ENCODE measurements at regions not wholly inside any gene's neighbourhood (a gene's known extent, or its start where the extent isn't known, plus 50 kb on each side); places are given as distances from the start of the nearest gene placed in this dataset.

DNA sequence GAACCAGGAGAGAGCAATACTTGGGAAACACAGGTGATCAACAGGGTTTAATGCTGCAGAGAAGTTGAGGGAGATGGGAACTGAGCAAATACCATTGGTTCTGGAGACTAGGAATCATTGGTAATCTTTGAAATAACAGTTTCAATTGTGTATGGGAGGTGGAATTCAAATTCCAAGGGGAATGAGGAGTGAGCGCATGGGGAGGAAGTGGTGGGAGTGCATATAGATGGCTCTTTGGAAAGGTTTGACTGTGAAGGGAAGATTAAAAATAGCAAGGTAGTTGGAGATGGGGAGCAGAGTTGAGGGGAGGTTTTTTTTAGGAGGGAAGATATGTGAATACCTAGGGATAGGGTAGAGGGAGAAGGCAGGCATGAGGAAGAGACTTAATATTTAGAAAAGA, 51.1 kb upstream of the ROPN1 start:
- no peak for DNase-seq (ENCODE audit: low read depth)
- no peak overlapping the region for H3K4me3 ChIP-seq (ENCODE audit: low read depth, low read length)
- no peak for TF ChIP-seq CTCF (IDR thresholded peaks at IDR 0.05; ENCODE audit: insufficient read depth, low read depth, low read length, missing control alignments)

GRCh38 chr3:124044956-124045355, 53.0 kb upstream of the ROPN1 start:
- DNase-seq (ENCODE audit: low read depth), result no peak
- no peak overlapping the region for H3K4me3 ChIP-seq (ENCODE audit: low read depth, low read length)
- TF ChIP-seq CTCF (IDR thresholded peaks at IDR 0.05; ENCODE audit: insufficient read depth, low read depth, low read length, missing control alignments), result no peak

- no peak for DNase-seq (ENCODE audit: low read depth)
- no peak overlapping the region for H3K4me3 ChIP-seq (ENCODE audit: low read depth, low read length)
- TF ChIP-seq CTCF (IDR thresholded peaks at IDR 0.05; ENCODE audit: insufficient read depth, low read depth, low read length, missing control alignments), result no peak
Observed at GRCh38 chr3:124048967-124049798, 57.3 kb upstream of the ROPN1 start.

GRCh38 chr3:124051636-124052035, 59.7 kb upstream of the ROPN1 start:
- DNase-seq (ENCODE audit: low read depth), result no peak
- no peak overlapping the region for H3K4me3 ChIP-seq (ENCODE audit: low read depth, low read length)
- TF ChIP-seq CTCF (IDR thresholded peaks at IDR 0.05; ENCODE audit: insufficient read depth, low read depth, low read length, missing control alignments), result no peak

- no peak overlapping the region for H3K4me3 ChIP-seq (ENCODE audit: low read depth, low read length)
- TF ChIP-seq CTCF (IDR thresholded peaks at IDR 0.05; ENCODE audit: insufficient read depth, low read depth, low read length, missing control alignments), result no peak
- DNase-seq (ENCODE audit: low read depth), result no peak
Observed at GRCh38 chr3:124053871-124054270, 61.9 kb upstream of the ROPN1 start.

DNA sequence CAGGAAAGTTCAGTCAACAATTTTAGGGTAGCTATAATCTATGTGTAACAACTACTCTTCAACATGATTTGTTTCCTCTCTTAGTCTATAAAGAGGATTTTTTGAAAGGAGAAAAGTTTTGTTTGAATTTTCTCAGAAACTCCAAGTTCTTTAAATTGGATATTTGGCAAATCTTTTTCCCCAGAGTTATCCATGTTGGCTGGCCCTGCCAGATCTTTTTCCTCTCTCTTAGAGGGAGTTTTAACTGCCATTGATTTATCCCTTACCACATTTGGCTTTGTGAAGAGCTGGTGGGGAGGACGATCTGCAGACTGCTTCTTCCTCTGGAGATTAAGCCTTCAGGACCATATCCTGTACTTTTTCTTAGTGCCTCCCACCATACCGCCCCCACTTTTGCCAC, 64.9 kb upstream of the ROPN1 start:
- no peak overlapping the region for H3K4me3 ChIP-seq (ENCODE audit: low read depth, low read length)
- no peak for TF ChIP-seq CTCF (IDR thresholded peaks at IDR 0.05; ENCODE audit: insufficient read depth, low read depth, low read length, missing control alignments)
- no peak for DNase-seq (ENCODE audit: low read depth)

- TF ChIP-seq CTCF (IDR thresholded peaks at IDR 0.05; ENCODE audit: insufficient read depth, low read depth, low read length, missing control alignments), result no peak
- H3K4me3 ChIP-seq (ENCODE audit: low read depth, low read length), result no peak overlapping the region
- no peak for DNase-seq (ENCODE audit: low read depth)
Observed at GRCh38 chr3:124057420-124057819, 65.5 kb upstream of the ROPN1 start.
